ENCODE measurements at regions not wholly inside any gene's neighbourhood (a gene's known extent, or its start where the extent isn't known, plus 50 kb on each side); places are given as distances from the start of the nearest gene placed in this dataset.
A peak's percentile ranks its signal among the peaks of the same experiment; 100 is the strongest.

- DNase-seq (ENCODE audit: low read depth in 4 of 4, low spot score in 3 of 4): no peak
Observed at GRCh38 chr13:74891610-74892009, 590.4 kb downstream of the TBC1D4 start.

DNA sequence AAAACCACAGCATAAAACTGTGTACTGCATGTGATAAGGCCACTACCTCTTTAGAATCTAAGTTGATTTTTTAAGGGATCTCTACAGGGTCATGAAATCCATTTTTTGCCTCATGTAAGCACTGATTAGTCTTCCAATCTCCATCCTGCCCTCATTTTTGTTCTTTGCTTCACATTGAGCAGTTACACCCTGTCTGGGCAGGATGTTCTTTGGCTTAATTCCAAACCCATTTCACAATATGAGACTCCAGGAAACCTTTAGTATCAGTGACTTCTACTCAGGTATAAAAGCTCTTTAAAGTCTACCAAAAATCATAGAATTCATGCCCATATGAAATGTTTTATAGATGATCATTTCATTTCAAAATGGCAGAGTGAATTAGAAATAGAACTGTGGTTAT is 592.6 kb downstream of the TBC1D4 start:
- DNase-seq (ENCODE audit: low read depth in 4 of 4, low spot score in 3 of 4): no peak

DNA sequence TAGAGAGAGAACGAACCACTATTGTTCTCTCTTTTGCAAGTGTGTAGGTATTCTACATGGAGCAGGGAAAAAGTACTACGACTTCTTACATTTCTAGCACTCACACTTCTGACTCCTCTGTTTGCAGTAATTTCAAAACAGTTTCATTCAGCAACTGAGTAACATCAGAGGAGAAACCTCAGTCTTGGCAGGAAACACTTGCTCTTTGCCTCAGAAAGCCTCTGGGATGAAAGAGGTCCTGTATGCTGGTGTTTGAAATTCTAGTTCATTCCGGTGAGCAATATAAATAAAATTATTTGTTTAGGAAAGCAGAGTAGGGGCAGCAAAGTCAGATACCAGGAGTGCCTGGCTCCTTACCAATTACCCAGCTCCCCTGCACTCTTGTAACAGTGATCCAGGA is 595.5 kb downstream of the TBC1D4 start:
- DNase-seq (ENCODE audit: low read depth in 4 of 4, low spot score in 3 of 4): no peak

- no peak for DNase-seq (ENCODE audit: low read depth in 4 of 4, low spot score in 3 of 4)
Observed at GRCh38 chr13:74883834-74884233, 598.1 kb downstream of the TBC1D4 start.

GRCh38 chr13:74871369-74872070 is 610.4 kb downstream of the TBC1D4 start:
- DNase-seq (ENCODE audit: low read depth in 4 of 4, low spot score in 3 of 4): peak in 2 of 4 donors; percentile 39 to 63

GRCh38 chr13:74870865-74871264 is 611.1 kb downstream of the TBC1D4 start:
- DNase-seq (ENCODE audit: low read depth in 4 of 4, low spot score in 3 of 4): no peak

DNA sequence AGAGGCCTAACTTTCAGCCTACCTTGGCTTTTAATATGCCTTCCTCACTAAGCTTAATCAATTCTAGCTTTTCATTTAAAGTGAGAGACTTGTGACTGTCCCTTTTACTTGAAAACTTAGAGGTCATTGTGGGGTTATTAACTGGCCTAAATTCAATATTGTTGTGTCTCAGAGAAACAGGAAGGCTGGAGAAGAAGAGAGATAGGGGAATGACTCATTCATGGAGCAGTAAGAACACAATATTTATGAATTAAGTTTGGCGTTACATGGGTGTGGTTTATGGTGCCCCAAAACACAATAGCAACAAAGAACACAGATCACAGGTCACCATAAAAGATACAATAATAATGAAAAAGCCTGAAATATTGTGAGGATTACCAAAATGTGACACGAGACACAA is 612.1 kb downstream of the TBC1D4 start:
- no peak for DNase-seq (ENCODE audit: low read depth in 4 of 4, low spot score in 3 of 4)

DNA sequence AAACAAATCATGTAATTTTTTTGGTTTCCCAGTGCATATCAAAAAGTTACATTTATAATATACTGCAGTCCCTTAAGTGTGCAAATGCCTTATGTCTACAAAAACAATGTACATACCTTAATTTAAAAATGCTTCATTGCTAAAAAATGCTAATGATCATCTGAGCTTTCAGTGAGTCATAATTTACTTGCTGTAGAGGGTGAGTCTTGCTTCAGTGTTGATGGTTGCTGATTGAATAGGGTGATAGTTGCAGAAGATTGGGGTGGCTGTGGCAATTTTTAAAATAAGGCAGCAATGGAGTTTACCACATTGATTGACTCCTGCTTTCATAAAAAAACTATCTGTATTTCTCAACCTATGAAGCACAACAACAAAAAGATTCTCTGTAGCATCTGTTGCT is 613.9 kb downstream of the TBC1D4 start:
- DNase-seq (ENCODE audit: low read depth in 4 of 4, low spot score in 3 of 4): no peak

GRCh38 chr13:74867460-74867859 is 614.5 kb downstream of the TBC1D4 start:
- no peak for DNase-seq (ENCODE audit: low read depth in 4 of 4, low spot score in 3 of 4)

GRCh38 chr13:74866101-74866500 is 615.9 kb downstream of the TBC1D4 start:
- DNase-seq (ENCODE audit: low read depth in 4 of 4, low spot score in 3 of 4): no peak

- no peak for DNase-seq (ENCODE audit: low read depth in 4 of 4, low spot score in 3 of 4)
Observed at GRCh38 chr13:74865656-74866055, 616.3 kb downstream of the TBC1D4 start.

DNA sequence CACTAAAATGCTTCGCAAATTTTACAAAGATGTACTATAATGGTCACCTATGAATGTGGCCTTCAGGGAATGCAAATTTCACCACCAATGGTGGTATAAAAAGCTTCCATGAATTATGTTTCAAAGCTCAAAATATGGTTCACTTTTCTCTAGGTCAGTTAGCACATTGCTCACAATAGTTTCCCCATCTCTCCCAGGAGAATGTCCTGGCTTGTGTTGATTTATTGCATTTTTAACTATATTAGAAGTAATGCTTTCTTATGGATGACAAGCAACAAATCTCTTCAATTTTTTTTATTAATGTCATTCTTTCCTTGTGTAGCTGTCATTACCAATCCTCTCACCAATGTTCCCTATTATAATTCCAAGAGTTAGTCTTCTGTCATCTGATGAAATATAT is 621.2 kb downstream of the TBC1D4 start:
- no peak for DNase-seq (ENCODE audit: low read depth in 4 of 4, low spot score in 3 of 4)

DNA sequence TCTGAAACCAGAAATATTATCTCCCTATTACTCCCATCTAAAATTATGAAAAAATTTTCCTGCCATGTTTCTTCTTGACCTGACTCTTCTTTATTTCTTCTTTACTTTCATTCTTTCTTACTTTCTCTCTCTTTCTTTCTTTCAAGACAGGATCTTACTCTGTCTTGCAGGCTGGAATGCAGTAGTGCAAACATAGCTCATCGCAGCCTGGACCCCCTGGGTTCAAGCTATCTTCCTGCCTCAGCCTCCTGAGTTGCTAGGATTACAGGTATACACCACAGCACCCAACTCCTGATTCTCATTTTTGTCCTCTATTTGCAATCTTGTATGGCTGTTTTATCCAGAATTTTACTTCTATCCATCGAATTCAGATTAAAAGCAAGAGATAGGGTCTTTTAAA is 631.1 kb downstream of the TBC1D4 start:
- no peak for DNase-seq (ENCODE audit: low read depth in 4 of 4, low spot score in 3 of 4)

- DNase-seq (ENCODE audit: low read depth in 4 of 4, low spot score in 3 of 4): no peak
Observed at GRCh38 chr13:74847966-74848365, 634.0 kb downstream of the TBC1D4 start.

GRCh38 chr13:74845806-74846205 is 636.2 kb downstream of the TBC1D4 start:
- DNase-seq (ENCODE audit: low read depth in 4 of 4, low spot score in 3 of 4): no peak

DNA sequence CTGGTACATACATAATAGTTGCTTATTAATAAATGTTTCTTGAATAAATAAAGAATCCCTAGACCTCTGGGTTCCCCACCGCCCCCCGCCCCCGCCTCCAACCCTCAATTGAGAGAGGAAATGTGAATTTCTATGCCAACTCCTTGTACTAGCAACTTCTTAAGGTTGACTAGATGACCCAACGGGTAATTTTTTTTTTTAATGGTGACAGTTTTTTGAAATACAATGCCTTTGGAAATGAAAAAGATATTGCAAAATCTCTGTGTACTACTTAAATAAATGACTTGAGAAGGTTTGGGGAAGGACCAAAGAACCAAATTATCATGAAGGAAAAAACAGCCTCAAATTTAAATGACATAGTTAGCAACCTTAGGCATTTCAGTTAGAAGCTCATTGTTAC is 640.3 kb downstream of the TBC1D4 start:
- no peak for DNase-seq (ENCODE audit: low read depth in 4 of 4, low spot score in 3 of 4)

DNA sequence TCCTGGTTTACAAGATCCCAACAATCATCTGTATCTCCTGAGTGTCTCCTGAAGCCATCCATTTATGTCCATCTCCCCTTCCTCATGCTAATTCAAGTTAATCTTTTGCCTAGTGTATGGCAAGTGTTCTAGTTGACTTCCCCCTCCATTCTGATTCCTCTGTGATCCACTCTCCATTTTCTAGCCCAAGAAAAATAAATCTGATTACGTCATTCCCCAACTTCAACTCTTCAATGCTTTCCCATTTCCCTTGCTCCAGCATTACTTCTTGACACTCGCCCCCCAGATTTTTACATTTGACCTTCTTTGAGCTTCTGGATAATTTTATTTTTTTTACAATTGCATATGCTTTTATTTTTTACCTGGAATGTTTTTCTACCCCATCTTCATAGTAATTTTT is 640.8 kb downstream of the TBC1D4 start:
- DNase-seq (ENCODE audit: low read depth in 4 of 4, low spot score in 3 of 4): no peak

DNA sequence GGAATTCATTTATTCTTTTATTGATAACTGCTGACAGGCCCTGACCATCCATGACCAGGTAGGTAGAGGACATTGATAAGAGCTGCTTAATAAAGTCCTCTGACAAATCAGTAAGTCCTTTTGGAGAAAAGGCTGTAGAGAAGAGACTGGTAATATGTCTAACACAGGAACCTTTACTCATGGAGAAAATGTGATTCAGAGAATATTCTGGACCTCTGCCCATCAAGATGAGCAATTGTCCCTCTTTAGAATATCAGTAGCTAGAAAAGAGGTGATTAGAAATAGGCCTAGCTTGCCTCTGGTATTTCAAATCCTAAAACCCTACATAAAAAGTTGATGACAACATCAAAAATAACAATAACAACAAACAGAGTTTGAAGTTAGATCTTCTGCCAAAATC is 642.3 kb downstream of the TBC1D4 start:
- no peak for DNase-seq (ENCODE audit: low read depth in 4 of 4, low spot score in 3 of 4)

GRCh38 chr13:74838096-74838495 is 643.9 kb downstream of the TBC1D4 start:
- DNase-seq (ENCODE audit: low read depth in 4 of 4, low spot score in 3 of 4): no peak

GRCh38 chr13:74836628-74837027 is 645.3 kb downstream of the TBC1D4 start:
- no peak for DNase-seq (ENCODE audit: low read depth in 4 of 4, low spot score in 3 of 4)

DNA sequence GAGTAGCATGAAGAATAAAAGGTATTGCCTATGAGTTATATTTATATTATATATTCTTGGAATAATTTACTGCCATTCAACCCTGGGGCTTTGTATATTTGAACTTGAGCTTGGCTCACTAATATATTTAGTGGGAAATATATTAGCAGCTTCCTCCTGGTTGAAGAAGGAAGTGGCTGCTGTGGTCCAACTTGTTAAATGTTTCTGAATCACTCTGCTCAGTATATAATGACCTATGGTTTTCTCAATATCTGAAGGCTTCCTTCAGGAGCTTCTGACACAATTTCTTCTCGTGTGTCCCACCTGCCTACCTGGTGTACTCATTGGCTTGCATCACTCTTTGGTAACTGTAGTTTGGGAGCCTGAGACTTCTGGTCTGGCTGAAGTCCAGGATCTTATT is 646.4 kb downstream of the TBC1D4 start:
- DNase-seq (ENCODE audit: low read depth in 4 of 4, low spot score in 3 of 4): no peak

DNA sequence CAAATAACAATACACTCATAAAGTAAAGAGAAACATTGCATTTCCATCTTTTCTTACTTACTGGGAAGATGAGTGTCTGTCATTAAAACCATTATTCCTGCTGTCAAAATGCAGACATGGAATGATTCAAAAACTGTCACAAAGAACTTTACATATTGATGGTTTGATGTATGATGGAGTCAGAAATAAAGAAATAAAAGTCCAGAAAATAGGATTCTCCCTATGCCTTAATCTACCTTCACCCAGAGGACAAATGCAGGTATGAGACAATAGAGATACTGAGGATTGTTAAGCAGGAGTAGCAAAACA is 656.1 kb downstream of the TBC1D4 start:
- DNase-seq (ENCODE audit: low read depth in 4 of 4, low spot score in 3 of 4): no peak
